HG03378 (cell line): ENCODE measurements at regions not wholly inside any gene's neighbourhood (a gene's known extent, or its start where the extent isn't known, plus 50 kb on each side); places are given as distances from the start of the nearest gene placed in this dataset.

ENCODE experiments used
- ATAC-seq: cut with Tn5 transposase; IDR thresholded peaks from one replicate; pipeline ENCODE4 v1.9.1; 2021; ENCODE audit warnings: mild to moderate bottlenecking, moderate library complexity; ENCODE audit not compliant: unreplicated experiment

DNA sequence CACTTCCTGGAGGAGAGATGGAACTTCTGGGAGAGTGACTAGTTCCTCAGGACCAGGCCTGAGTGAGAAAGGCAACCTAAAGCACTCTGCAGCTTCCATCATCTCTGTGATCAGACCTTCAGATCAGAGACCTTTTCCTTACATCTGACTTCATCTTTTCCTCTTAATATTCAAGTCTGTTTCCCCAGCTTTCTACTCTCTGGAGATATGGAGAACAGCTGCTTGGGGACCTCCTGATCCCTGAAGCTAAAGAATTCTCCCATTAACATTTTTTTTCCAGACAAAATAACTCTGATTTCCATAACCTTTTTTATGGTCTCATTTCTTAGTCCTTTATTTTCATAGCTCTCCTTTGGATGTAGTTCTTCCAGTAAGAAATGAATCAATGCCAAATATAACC, 133.4 kb upstream of the FNDC3A start:
- ATAC-seq = no peak

DNA sequence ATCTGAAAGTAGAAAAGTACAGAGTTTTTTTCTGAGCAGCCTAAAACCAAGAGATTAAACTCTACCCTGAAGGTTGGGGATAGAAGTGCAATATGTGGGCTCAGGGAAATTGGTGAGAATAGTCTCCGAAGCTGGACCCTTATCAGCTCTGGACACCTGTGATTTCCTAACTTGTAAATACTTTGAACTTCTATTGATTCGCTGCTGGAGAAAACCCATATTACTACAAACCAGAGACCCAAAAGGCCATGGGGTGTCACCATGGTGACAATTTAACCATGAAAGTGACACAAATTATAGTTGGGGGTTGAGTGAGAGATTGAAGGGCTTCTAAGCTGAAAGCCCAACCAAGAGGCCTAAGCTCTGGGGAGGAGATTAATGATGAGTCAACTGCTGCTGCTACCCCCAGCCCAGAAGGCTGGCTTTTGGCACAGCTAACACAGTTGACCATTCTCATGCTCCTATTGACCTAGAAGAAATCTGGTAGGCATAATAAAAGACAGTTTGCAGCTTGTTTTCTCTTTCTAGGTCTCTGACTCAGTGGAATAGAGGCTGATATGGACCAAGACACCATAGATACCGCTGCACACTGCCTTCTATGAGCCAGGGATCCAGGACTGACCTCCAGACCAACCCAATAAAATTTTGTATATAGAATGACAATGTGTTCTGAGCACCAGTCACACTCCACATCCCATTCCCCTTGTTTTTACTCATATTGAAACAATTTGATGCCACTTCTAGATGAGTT, 131.9 kb upstream of the FNDC3A start:
- ATAC-seq = no peak

DNA sequence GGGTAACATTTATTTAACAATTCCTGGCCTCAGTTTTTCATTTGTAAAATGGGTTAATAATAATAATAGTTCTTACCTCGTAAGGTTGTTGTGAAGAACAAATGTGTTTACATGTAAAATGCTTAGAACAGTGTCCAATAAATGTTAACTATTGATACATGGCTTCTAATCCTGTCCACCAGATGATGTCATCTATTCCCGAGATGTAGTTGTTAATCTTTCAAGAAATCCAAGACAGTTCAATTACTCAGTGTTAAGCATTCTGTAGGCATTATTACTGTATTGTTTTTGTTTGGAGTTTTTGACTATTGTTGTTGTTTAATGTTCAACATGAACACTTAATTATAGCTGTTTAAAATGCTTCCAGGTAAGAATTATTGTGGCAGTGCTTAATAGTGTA, 131.0 kb upstream of the FNDC3A start:
- ATAC-seq = no peak

DNA sequence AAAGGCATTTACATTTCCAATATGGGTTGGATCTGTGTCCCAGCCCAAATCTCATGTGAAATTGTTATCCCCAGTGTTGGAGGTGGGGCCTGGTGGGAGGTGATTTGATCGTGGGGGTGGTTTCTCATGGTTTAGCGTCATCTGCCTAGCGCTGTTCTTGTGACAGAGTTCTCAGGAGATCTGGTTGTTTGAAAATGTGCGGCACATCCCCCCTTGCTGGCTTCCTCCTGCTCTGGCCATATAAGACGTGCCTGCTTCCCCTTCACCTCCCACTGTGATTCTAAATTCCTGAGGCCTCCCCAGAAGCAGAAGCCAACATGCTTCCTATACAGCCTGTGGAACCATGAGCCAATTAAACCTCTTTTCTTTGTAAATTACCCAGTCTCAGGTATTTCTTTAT, 126.2 kb upstream of the FNDC3A start:
- no peak for ATAC-seq

DNA sequence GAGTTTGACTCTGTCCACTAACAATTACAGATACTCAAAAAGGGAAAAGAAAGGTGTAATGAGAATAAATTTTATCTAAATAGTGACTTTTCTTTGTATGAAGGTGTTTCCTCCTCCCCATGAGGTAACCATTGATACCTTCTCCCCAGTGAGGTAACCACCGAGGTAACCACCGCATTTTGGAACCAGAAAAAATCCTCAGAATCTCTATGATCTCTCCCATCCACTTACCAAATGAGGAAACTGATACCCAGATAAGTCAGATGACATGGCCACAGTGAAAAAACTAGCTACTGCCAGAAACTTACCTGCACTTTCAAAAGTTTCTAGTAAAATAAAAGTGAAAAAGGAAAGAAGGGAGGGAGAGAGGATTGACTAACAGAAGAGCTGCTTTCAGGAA, 124.0 kb upstream of the FNDC3A start:
- no peak for ATAC-seq

DNA sequence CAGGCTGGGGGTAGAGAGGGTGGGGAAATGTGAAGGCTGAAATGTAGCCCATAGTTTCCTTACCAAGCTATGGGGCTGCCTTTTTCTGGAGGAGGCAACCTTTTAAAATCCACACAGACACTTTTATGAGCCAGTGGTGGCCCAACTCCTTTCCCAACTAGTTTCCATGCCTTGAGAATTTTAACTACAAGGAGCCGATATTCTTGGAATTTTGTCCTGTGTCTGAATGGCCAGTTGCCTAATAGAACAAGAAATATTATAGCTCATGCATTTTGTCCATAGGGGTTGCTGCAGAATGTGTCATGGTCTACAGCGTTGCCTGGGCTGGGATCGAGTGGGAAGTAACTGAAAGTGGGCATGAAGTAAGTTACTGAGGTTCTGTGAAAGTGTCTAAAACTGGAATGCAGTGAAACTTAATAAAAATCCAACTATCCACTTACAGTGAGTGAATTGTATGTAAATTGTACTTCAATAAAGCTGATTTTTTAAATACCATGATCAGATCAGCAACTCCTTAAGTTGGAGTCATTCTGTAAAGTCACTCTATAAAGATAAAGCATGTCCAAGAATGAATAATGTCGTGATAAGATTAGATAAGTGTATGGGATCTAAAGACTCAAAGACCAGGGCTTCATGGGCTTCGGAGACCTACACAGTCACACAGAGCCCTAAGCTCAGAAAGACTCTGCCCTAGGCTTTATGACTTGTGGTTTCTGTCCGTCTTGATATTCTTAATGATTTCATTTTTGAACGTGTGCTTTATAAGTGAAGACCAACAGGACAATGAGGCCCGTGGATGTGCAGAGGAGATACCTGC, 122.6 kb upstream of the FNDC3A start:
- ATAC-seq = no peak

DNA sequence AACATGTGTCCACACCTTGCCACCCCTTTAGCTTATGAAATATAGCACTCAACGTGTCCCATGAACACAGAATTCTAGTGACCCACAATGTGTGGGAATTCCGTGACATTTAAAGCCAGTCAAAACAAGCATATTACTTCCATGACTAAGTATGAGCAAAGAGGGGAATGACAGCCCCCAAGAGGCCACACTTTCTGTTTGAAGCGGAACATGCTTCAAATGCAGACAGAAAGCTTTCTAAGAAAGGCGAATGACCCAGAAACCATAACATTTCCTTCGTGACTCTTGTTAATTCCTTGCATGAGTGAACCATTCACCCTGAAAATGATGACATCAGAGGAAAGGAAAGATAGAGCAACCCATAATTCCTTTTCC, 122.0 kb upstream of the FNDC3A start:
- ATAC-seq = no peak

DNA sequence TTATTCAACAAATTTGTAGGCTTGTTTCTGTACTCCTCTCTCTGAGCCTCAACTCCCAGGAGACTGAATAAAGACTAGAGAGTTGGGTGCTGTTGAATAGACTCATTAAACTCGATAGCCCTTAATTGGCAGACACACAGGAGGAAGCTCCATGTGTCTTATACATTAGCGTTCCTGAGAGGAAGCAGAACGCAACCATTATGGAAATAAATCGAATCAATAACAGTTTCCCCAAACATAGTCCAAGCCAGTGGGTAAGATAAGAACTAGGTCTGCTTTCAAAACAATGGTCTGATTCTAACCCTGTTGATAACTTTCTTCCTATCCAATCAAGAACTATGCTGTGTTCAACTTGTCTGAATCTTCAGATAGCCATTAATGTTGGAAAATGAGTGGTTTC, 118.1 kb upstream of the FNDC3A start:
- ATAC-seq = no peak

DNA sequence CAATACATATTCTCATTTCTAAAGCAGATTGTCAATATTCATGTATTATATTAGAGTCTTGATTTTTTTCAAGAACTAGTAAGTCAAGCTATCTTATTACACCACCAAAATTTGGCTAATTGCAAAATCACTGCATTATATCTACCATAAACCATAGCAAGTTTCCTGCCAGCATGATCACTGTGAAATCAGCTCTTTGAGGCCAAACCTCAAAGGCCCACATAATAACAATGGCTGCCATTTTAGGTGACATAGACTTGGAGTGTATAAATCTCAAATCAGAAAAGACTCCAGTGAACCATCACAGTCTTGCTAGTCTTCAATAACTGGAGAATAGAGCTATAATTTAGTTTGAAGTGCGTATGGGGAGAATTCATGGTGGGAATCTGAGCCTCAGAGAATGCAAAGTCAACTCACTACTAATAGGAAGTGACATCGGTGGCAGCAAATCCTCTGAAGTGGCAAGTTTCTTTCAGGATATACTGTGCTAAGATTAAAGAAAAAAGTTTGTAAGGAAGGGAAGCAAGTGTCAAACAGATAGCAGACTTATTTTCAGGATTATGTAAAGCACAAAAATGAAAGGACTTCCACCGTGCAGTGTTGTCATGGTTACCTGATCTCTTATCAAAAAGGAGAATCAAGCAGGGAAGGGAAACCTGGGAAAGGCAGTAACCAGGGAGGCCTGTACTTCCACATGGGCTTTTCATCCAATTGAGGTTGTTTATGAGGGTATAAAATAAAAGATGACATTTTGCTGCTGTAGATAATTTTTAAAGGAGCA, 117.4 kb upstream of the FNDC3A start:
- ATAC-seq = no peak

DNA sequence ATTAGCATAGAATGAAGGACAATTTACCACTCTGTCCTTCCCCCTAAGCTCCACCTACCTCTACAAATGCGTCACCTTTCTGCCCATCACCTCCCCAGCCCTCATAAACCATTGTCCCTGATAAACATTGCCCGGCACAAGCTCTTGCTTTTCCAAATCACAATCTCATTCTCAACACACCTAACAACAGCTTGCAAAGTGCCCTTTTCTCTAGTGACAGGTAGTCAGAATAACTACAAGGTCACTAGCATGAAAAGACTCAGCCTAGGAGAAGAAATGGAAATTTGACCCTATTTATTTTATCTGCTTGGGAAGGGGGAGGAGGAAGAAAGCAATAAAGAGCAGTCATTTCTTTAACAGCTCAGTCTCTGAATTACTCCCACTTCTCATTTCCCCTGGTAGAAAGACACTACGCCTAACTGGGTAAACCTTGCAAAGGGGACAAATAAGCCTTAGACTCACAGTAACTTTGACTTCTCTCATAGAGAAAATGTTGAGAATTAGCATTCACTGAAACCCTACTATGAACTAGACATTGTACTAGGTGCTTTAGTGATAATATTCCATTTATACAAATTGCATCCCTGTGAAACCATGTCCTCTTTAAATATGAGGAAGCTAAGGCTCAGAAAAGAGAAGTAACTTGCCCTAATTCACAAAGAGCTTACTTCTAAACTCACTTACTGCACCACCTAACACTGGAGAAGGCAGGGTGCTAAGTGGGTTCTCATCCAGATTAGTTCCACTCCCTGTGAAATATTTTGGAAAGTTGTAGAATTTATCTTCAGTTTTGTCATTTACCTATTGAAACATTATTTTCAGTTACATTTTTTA, 116.2 kb upstream of the FNDC3A start:
- ATAC-seq = no peak

DNA sequence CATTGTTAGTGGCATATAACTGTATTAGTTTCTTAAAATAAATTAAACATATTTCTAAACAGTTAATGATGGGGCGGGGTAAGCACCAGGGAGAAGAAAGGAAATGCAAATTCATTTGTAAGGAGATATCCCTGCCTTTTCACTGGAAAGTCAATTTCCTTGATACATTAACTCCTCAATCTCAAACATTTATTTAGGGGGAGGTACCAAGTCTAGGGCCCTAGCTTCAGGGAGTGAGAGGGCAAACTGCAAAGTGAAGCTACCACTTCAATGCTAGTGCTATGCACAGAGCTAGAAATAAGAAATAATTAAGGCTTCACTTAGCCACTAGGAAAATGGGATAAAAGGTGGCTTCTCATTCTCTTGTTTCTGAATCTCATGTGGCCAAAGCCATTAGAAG, 115.3 kb upstream of the FNDC3A start:
- ATAC-seq = no peak

DNA sequence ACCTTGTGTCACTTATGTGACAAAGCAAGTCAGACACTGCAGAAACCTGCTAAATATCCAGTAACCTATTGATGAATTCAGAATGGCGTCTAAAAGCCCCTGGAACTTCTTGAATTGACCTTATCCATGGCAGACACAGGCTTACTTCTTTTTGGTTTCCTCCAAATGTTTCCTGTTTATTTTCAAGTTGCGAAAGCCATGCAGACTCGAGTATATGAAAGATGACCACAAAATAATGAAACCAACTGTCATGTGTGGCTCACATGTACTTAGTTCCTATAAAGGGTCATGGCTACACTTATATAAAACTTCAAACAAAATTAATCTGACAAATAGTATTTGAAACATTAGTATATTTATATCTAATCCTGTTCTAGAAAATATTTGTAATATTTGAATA, 113.1 kb upstream of the FNDC3A start:
- no peak for ATAC-seq

DNA sequence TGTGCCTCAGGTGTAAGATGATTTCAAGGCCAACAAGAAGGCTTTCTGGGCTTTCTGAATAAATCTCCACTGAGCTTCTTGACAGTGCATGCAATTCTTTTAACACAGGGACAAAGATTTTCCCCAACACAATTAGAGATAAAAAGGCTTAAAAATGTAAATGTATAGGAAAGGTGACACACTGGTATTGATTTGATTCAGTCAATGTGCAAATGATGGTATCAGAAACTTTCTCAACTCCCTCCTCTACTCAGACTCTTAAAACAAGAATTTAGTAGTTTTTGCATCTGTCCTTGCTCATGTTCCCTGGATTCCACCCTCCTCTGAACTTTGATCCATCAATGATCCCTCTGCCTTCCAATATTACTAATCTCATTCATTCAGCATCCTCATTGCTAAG, 111.6 kb upstream of the FNDC3A start:
- no peak for ATAC-seq

DNA sequence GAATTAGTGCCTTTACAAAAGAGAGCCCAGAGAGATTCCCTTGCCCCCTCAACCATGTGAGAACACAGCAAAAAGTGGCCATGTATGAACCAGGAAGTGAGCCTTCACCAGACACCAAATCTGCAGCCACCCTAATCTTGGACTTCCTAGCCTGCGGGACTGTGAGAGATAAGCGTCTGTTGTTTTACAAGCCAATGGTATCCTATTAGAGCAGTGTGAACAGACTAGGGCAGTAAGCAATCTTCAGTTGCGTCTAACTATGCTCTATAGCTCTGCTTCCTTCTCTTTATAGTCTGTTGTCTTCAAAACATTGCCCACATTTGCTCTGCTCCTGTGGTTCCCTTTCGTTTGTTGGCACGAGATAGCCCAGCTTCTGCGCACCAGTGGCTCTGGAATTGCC, 109.5 kb upstream of the FNDC3A start:
- no peak for ATAC-seq

DNA sequence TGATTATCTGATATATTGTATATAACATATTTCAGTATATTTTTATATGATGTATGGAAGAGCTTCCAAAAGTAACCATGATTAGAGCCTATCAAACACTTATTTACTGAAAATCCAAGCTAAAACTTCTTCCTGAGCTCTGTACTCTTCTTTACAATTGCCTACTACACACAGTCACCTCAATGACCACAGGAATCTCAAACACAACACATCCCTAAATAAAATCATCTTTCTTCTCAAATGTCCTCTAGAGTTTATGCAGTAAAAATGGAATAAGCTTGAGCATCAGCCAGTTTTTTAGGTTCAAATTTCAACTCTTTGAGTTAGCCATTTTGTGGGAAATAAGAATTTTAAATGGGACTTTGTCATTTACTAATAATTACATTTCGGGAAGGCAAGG, 102.6 kb upstream of the FNDC3A start:
- ATAC-seq = no peak

DNA sequence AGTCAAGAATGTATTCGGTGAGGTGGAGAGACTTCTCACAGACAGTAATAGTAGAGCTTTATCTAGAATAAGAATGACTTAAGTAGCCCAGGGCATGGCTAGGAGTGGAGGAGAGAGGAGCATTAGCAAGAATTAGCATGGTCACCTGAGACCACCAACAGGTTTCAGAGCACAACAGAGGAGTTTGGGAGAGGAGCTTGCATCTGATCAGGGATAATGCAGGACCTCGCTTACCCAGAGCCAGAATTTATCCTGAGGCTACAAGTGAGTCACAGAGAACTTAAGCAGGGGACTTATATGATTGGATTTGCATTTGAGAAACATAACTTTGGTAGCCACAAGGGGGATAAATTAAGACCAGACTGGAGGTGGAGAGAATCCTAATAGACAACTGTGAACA, 102.1 kb upstream of the FNDC3A start:
- no peak for ATAC-seq

DNA sequence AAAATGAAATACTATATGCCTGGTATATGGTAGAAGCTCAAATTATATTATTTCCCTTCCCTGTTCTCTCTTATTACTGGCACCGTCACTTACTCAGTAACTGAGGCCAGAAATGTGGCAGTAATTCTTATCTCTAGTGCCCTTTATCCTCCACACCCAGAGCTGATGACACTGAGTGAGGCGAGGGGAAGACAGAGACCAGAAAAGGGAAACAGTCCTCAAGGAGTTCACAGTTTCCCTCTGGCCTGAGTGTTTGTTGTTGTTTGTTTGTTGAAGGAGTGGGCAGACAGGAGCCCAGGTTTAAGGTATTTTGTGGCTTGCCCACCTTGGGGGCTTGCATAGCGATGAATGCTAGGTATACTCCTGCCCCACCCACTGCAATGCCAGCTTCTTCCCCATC, 101.5 kb upstream of the FNDC3A start:
- ATAC-seq = no peak

DNA sequence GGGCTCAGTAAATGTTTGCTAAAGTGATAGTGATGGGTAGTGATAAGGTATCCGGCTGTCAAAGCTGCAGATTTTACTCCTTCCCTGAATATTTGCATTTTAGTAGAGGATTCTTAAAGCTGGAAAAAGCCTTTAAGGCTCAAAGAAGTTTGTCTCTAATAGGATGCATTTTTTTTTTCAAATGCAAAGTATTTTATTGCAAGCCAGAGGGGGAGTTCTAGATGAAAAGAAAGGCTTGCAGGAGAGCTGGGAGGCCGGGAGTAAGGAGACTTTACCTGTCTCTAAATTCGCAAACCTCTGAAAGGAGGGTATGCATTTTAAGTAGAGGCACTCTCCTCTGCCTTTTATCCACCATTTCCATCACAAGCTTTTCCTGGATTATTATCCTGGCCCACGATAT, 100.7 kb upstream of the FNDC3A start:
- ATAC-seq = no peak

DNA sequence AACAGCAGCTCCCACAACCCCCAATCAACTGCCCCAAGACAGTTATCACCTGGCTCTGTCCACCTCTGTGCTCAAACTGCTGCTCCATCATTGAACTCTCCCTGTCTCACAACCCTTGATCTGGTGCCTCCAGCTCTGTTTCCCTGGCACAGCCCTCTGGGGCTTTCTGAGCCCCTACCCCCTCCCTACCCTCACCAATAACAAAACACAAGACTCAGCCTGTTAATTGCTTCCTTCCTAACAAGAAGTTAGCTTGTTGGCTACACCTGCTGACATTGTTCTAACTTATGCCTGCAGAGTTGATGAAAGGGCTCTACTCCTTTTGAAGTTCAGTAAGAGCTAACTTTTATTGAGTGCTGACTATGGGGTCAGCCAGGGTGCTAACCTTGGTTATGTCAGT, 99.4 kb upstream of the FNDC3A start:
- ATAC-seq = no peak

DNA sequence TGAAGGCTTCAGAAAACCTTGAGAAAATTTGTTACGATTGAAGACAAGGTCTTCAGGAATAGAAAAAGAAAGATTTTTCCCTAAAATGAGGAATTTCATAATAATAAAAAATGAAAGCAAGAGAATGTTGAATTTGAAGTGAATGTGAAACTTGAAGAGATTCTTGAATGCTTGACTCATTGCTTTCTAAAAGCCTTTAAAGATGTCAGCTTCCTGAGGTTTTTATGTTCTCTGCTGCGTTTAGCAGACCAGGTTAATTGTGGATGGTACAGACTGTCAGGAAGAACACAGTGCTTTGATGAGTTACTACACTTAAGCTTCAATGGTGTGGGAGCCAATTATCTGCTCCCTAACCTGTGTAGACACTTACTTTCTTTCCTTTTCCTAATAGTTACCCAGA, 96.3 kb upstream of the FNDC3A start:
- no peak for ATAC-seq

DNA sequence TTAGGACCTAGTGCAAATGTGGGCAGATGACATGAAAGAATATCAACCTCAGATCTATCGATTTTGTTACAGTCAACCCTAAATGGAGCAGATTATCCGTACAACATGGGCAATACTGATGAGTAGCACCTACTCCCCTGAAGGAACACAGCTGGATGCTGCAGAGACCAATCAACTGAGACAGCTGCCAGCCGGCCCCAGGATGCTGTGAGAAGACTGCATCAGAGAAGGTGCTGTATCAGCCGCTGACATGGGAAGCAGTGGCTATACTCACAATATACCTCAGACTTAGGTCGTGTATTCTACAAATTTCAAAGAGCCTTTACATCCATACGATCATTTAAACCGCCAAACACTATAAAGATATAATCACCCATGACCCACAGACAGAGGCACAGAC, 95.9 kb upstream of the FNDC3A start:
- no peak for ATAC-seq
